ENCODE measurements at regions not wholly inside any gene's neighbourhood (a gene's known extent, or its start where the extent isn't known, plus 50 kb on each side); places are given as distances from the start of the nearest gene placed in this dataset.

DNA sequence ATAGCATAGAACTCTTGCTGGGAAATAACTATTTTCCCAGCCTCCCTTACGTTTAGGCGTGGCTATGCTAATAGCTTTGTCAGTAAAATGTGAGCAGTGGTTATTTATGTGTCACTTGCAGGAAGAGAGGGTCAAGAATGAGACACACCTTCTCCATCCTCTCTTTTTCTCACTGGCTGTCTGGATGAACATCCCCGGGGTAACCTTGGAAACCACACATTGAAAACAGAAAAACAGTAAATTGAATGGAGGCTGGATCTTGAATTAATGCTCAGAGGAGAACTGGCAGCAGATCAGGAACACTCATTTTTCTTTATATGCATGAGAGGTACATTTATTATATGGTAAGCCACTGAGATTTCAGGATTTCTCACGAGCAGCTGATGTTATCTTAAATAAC lies 127.6 kb downstream of the DNAJB9 start:
- TF ChIP-seq, protein P1, sequence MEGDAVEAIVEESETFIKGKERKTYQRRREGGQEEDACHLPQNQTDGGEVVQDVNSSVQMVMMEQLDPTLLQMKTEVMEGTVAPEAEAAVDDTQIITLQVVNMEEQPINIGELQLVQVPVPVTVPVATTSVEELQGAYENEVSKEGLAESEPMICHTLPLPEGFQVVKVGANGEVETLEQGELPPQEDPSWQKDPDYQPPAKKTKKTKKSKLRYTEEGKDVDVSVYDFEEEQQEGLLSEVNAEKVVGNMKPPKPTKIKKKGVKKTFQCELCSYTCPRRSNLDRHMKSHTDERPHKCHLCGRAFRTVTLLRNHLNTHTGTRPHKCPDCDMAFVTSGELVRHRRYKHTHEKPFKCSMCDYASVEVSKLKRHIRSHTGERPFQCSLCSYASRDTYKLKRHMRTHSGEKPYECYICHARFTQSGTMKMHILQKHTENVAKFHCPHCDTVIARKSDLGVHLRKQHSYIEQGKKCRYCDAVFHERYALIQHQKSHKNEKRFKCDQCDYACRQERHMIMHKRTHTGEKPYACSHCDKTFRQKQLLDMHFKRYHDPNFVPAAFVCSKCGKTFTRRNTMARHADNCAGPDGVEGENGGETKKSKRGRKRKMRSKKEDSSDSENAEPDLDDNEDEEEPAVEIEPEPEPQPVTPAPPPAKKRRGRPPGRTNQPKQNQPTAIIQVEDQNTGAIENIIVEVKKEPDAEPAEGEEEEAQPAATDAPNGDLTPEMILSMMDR (IDR thresholded peaks at IDR 0.05): no peak
- TF ChIP-seq EZH2 (IDR thresholded peaks at IDR 0.05) (no peak), EZH2phosphoT487 (IDR thresholded peaks at IDR 0.05) (no peak)

Measured in neural progenitor cell (in vitro differentiated cells).